AG08395 (cell line): ENCODE measurements at regions not wholly inside any gene's neighbourhood (a gene's known extent, or its start where the extent isn't known, plus 50 kb on each side); places are given as distances from the start of the nearest gene placed in this dataset.

Experiments
- DNase-seq: peaks from one replicate; pipeline ENCODE4 v3.0.0; 2012; ENCODE audit warnings: mixed read lengths, low spot score

GRCh38 chr3:72257738-72258137 is 472.8 kb upstream of the PROK2 start:
- DNase-seq: no peak

GRCh38 chr3:72257203-72257602 is 472.3 kb upstream of the PROK2 start:
- no peak for DNase-seq

- no peak for DNase-seq
Measured at GRCh38 chr3:72256716-72257115, 471.8 kb upstream of the PROK2 start.

- DNase-seq: no peak
Measured at GRCh38 chr3:72255791-72256559, 471.0 kb upstream of the PROK2 start.

GRCh38 chr3:72255191-72255590 is 470.2 kb upstream of the PROK2 start:
- DNase-seq: peak; percentile 90

GRCh38 chr3:72254483-72254882 is 469.5 kb upstream of the PROK2 start:
- DNase-seq: no peak

- no peak for DNase-seq
Measured at GRCh38 chr3:72250725-72251124, 465.8 kb upstream of the PROK2 start.

- DNase-seq: no peak
Measured at GRCh38 chr3:72248869-72249268, 463.9 kb upstream of the PROK2 start.

GRCh38 chr3:72248389-72248761 is 463.4 kb upstream of the PROK2 start:
- DNase-seq: no peak

- no peak for DNase-seq
Measured at GRCh38 chr3:72247645-72248388, 462.9 kb upstream of the PROK2 start.

- DNase-seq: no peak
Measured at GRCh38 chr3:72247126-72247525, 462.2 kb upstream of the PROK2 start.

- no peak for DNase-seq
Measured at GRCh38 chr3:72246685-72247084, 461.7 kb upstream of the PROK2 start.

- peak; percentile 28 for DNase-seq
Measured at GRCh38 chr3:72245183-72245811, 460.3 kb upstream of the PROK2 start.

GRCh38 chr3:72244396-72244795 is 459.4 kb upstream of the PROK2 start:
- DNase-seq: no peak

GRCh38 chr3:72242326-72242725 is 457.4 kb upstream of the PROK2 start:
- no peak for DNase-seq

GRCh38 chr3:72241525-72241924 is 456.6 kb upstream of the PROK2 start:
- no peak for DNase-seq

- DNase-seq: no peak
Measured at GRCh38 chr3:72240531-72240930, 455.6 kb upstream of the PROK2 start.

GRCh38 chr3:72238801-72239200 is 453.9 kb upstream of the PROK2 start:
- DNase-seq: no peak

GRCh38 chr3:72238010-72238691 is 453.2 kb upstream of the PROK2 start:
- peak; percentile 61 for DNase-seq

- DNase-seq: peak; percentile 23
Measured at GRCh38 chr3:72237679-72238009, 452.7 kb upstream of the PROK2 start.

- peak; percentile 95 for DNase-seq
Measured at GRCh38 chr3:72234391-72234790, 449.4 kb upstream of the PROK2 start.

GRCh38 chr3:72233571-72233970 is 448.6 kb upstream of the PROK2 start:
- DNase-seq: no peak

GRCh38 chr3:72232777-72233176 is 447.8 kb upstream of the PROK2 start:
- DNase-seq: no peak
